H1 (cell line): ENCODE measurements at regions not wholly inside any gene's neighbourhood (a gene's known extent, or its start where the extent isn't known, plus 50 kb on each side); places are given as distances from the start of the nearest gene placed in this dataset.

ENCODE experiments used
- KDM5A ChIP-seq: fragments of 200-600 bp; IDR thresholded peaks from 2 replicates; pipeline ENCODE4 v1.7.1; 2012; ENCODE audit warnings: mild to moderate bottlenecking, low read length, inconsistent platforms, mixed read lengths

DNA sequence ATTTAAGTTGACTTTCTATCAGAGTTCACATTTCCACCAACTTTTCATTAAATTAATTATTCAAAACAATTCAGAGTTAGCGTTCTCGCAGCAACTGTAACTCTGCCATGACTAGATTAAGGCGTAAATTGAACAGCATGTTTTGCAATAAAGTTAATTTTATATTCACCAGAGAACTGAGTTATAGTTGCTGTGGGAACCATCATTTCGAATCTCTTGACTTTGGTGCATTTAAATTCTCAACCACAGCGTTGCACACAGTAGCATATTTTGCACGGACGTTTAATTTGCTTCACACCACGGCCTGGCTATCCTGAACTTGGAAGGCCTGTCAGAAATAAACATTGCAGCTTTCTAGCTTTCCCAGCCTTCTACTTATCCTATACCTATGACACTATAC lies 144.3 kb upstream of the WWC1 start (continued):
- no peak for TF ChIP-seq KDM5A
- TF ChIP-seq, all 59 proteins: peak for 0
